HCT116 (cell line): ENCODE measurements at regions not wholly inside any gene's neighbourhood (a gene's known extent, or its start where the extent isn't known, plus 50 kb on each side); places are given as distances from the start of the nearest gene placed in this dataset.

Experiments used
- ATAC-seq: fragments of 200-7000 bp; cut with Tn5 transposase; 2 replicates; pipeline ENCODE4 v1.9.1; 2020; ENCODE audit warnings: mild to moderate bottlenecking, moderate library complexity
- BruUV-seq: library from RNA; stranded (reverse); fragments of 400-500 nt; replicated peaks from 2 replicates; lab custom pipeline; 2021; lab: Mats Ljungman, UMichigan
- CTCF ChIA-PET: fragments of 300-600 bp; sonication (Branson Sonifier 250); formaldehyde crosslinking; loops from one replicate; lab custom pipeline; 2021; ENCODE audit warnings: antibody characterized with exemption; lab: Charles Lee
- POLR2A ChIA-PET: fragments of 300-600, 350-600 bp; sonication (Branson Sonifier 250); formaldehyde crosslinking; loops from one replicate; lab custom pipeline; 2021; ENCODE audit warnings: antibody characterized with exemption; lab: Charles Lee
- RAD21 ChIA-PET, 2 experiments: fragments of 300-600 bp; sonication (Branson Sonifier 250); formaldehyde crosslinking; loops; one replicate each; lab custom pipeline; 2023; ENCODE audit warnings: low total read pairs in 2 of 2; ENCODE audit not compliant: uncharacterized antibody in 2 of 2, unreplicated experiment in 2 of 2, low non-redundant PET in 1 of 2; lab: Charles Lee
- DNase-seq: peaks from one replicate; pipeline ENCODE4 v3.0.0-alpha.2; 2010; ENCODE audit warnings: low read depth, low spot score
- H2AFZ ChIP-seq: fragments of 200-600 bp; shearing (Covaris generic), sonication (generic); 2 replicates; pipeline ENCODE4 v1.6.1; 2017; ENCODE audit warnings: low read depth, mixed run types, mixed read lengths, antibody characterized with exemption, low read length; ENCODE audit not compliant: poor library complexity, severe bottlenecking
- H3K27ac ChIP-seq: 2 replicates; pipeline ENCODE4 v1.5.1; 2012; ENCODE audit warnings: low read depth, low read length
- H3K27me3 ChIP-seq: fragments of 200-600 bp; sonication (generic); 2 replicates; pipeline ENCODE4 v1.6.1; 2016; ENCODE audit warnings: mixed run types, low read length, mixed read lengths; ENCODE audit not compliant: insufficient read depth
- H3K36me3 ChIP-seq, 2 experiments: fragments of 200-500 bp in 1 of 2; fragments of 200-600 bp in 1 of 2; sonication (Bioruptor generic) in 1 of 2; sonication (generic) in 1 of 2; 2 replicates each; pipeline versions ENCODE4 v1.5.1 to v1.6.1; 2014 to 2016; ENCODE audit warnings: low read length in 2 of 2, inconsistent platforms in 1 of 2, mixed read lengths in 1 of 2, mixed run types in 1 of 2; ENCODE audit not compliant: insufficient read depth in 2 of 2, control insufficient read depth in 1 of 2
- H3K4me1 ChIP-seq, 2 experiments: fragments of 200-600 bp in 1 of 2; sonication (generic) in 1 of 2; 2 replicates each; pipeline versions ENCODE4 v1.5.1 to v1.6.1; 2012 to 2017; ENCODE audit warnings: low read length in 2 of 2, inconsistent platforms in 1 of 2, mild to moderate bottlenecking in 1 of 2, mixed read lengths in 1 of 2, mixed run types in 1 of 2, moderate library complexity in 1 of 2; ENCODE audit not compliant: insufficient read depth in 2 of 2, control insufficient read depth in 1 of 2
- H3K4me2 ChIP-seq: fragments of 200-600 bp; sonication (generic); 2 replicates; pipeline ENCODE4 v1.6.1; 2017; ENCODE audit warnings: mixed run types, low read length, mixed read lengths
- H3K4me3 ChIP-seq, 2 experiments: fragments of 200-600 bp in 1 of 2; sonication (generic) in 1 of 2; replicated peaks in 1 of 2; 2 replicates each; pipeline ENCODE4 v1.5.1; 2011 to 2016; ENCODE audit warnings: low read length in 2 of 2, control low read depth in 1 of 2, low read depth in 1 of 2, mild to moderate bottlenecking in 1 of 2, mixed read lengths in 1 of 2, mixed run types in 1 of 2
- H3K79me2 ChIP-seq: fragments of 200-600 bp; sonication (generic); 2 replicates; pipeline ENCODE4 v1.6.1; 2017; ENCODE audit warnings: mild to moderate bottlenecking, mixed run types, low read length, moderate library complexity, mixed read lengths; ENCODE audit not compliant: insufficient read depth
- H3K9ac ChIP-seq: fragments of 200-600 bp; sonication (generic); 2 replicates; pipeline ENCODE4 v1.6.1; 2016; ENCODE audit warnings: low read length, mixed read lengths
- H3K9me2 ChIP-seq: fragments of 200-600 bp; sonication (generic), shearing (Covaris generic); 2 replicates; pipeline ENCODE4 v1.6.1; 2017; ENCODE audit warnings: mixed run types, mild to moderate bottlenecking, moderate library complexity; ENCODE audit not compliant: insufficient read depth
- H3K9me3 ChIP-seq, 2 experiments: fragments of 200-500 bp in 1 of 2; fragments of 200-600 bp in 1 of 2; sonication (Bioruptor generic) in 1 of 2; sonication (generic) in 1 of 2; 2 replicates each; pipeline ENCODE4 v1.6.1; 2014 to 2017; ENCODE audit warnings: low read length in 2 of 2, mixed read lengths in 2 of 2, inconsistent platforms in 1 of 2, low read depth in 1 of 2, mild to moderate bottlenecking in 1 of 2, mixed run types in 1 of 2, moderate library complexity in 1 of 2; ENCODE audit not compliant: control insufficient read depth in 1 of 2, insufficient read depth in 1 of 2
- H4K20me1 ChIP-seq: fragments of 200-600 bp; sonication (generic), shearing (Covaris generic); 2 replicates; pipeline ENCODE4 v1.6.1; 2017; ENCODE audit warnings: mixed run types, mild to moderate bottlenecking, moderate library complexity; ENCODE audit not compliant: insufficient read depth
- CBX3 ChIP-seq: IDR thresholded peaks from 2 replicates; pipeline ENCODE4 v1.6.1; 2012; ENCODE audit warnings: low read depth
- CEBPB ChIP-seq: IDR thresholded peaks from 2 replicates; pipeline ENCODE4 v1.6.1; 2012; ENCODE audit warnings: low read depth
- CTCF ChIP-seq, 3 experiments: fragments of 200-600 bp in 1 of 3; sonication (generic) in 1 of 3; IDR thresholded peaks in 2 of 3; conservative IDR thresholded peaks in 1 of 3; 2 replicates each; pipeline ENCODE4 v1.5.1; 2012 to 2017; ENCODE audit warnings: low read depth in 2 of 3, low read length in 2 of 3, antibody characterized with exemption in 1 of 3, borderline replicate concordance in 1 of 3, control low read depth in 1 of 3, mild to moderate bottlenecking in 1 of 3, mixed read lengths in 1 of 3, mixed run types in 1 of 3, moderate library complexity in 1 of 3; ENCODE audit not compliant: insufficient read depth in 1 of 3
- EGR1 ChIP-seq: IDR thresholded peaks from 2 replicates; pipeline ENCODE4 v1.6.1; 2012; ENCODE audit warnings: low read depth
- ELF1 ChIP-seq: IDR thresholded peaks from 2 replicates; pipeline ENCODE4 v1.6.1; 2012; ENCODE audit warnings: low read depth, borderline replicate concordance
- EZH2 ChIP-seq: fragments of 200-600 bp; sonication (generic); IDR thresholded peaks from 2 replicates; pipeline ENCODE4 v1.6.1; 2017; ENCODE audit warnings: antibody characterized with exemption, mixed run types
- EZH2phosphoT487 ChIP-seq: fragments of 200-600 bp; IDR thresholded peaks from 2 replicates; pipeline ENCODE4 v1.6.1; 2018; ENCODE audit warnings: antibody characterized with exemption, borderline replicate concordance
- JUND ChIP-seq: IDR thresholded peaks from 2 replicates; pipeline ENCODE4 v1.6.1; 2012
- POLR2AphosphoS5 ChIP-seq: IDR thresholded peaks from 2 replicates; pipeline ENCODE4 v1.6.1; 2011; ENCODE audit warnings: mild to moderate bottlenecking, low read depth, low read length, moderate library complexity
- RAD21 ChIP-seq: IDR thresholded peaks from 2 replicates; pipeline ENCODE4 v1.6.1; 2012; ENCODE audit warnings: low read depth, mild to moderate bottlenecking
- REST ChIP-seq: IDR thresholded peaks from 2 replicates; pipeline ENCODE4 v1.6.1; 2012; ENCODE audit warnings: low read depth
- SIN3A ChIP-seq: IDR thresholded peaks from 2 replicates; pipeline ENCODE4 v1.6.1; 2012; ENCODE audit warnings: low read depth
- SRF ChIP-seq: IDR thresholded peaks from 2 replicates; pipeline ENCODE4 v1.6.1; 2012; ENCODE audit warnings: low read depth
- TCF7L2 ChIP-seq: IDR thresholded peaks from 2 replicates; pipeline ENCODE4 v1.7.0; 2011; ENCODE audit warnings: borderline replicate concordance, inconsistent platforms; ENCODE audit not compliant: insufficient read depth, insufficient read length; ENCODE audit errors: extremely low read depth
- ZBTB33 ChIP-seq: IDR thresholded peaks from 2 replicates; pipeline ENCODE4 v1.6.1; 2011; ENCODE audit warnings: mild to moderate bottlenecking, low read length, moderate library complexity; ENCODE audit not compliant: insufficient replicate concordance; ENCODE audit errors: extremely low read depth
- ZNF274 ChIP-seq: fragments of 200-500 bp; sonication (Bioruptor generic); IDR thresholded peaks from 2 replicates; pipeline ENCODE4 v1.6.1; 2014; ENCODE audit warnings: mild to moderate bottlenecking, low read depth, low read length, inconsistent platforms
- intact Hi-C: fragments of 100-400 bp; cut with micrococcal nuclease; formaldehyde crosslinking; loops from 2 replicates; pipeline ENCODE4 v1.10.0; 2022

- TF ChIP-seq EZH2 (no peak), ZBTB33 (no peak), EZH2phosphoT487 (no peak), JUND (no peak), CBX3 (no peak), ELF1 (no peak), SIN3A (no peak), CEBPB (no peak), ZNF274 (no peak), TCF7L2 (no peak), RAD21 (no peak), POLR2AphosphoS5 (no peak), CTCF (IDR thresholded peaks at IDR 0.05 in 2 of 3, conservative IDR thresholded peaks at IDR 0.05 in 1 of 3; ENCODE audit: borderline replicate concordance in 1 of 3, insufficient read depth in 1 of 3, low read depth in 2 of 3, low read length in 2 of 3) (no peak), SRF (no peak), REST (no peak), EGR1 (no peak)
- TF ChIP-seq, all 23 proteins: peak for 0
- H3K27ac ChIP-seq = no peak overlapping the region
- no peak for ATAC-seq
- H4K20me1 ChIP-seq = no peaks in the 10 kb centered on the region; the same call in 1 of the 2 replicates
- H3K36me3 ChIP-seq = no peaks in the 10 kb centered on the region
- ChIA-PET CTCF (no interaction called here), RAD21 (no interaction called here), POLR2A (no interaction called here)
- H3K9me2 ChIP-seq = no peaks in the 10 kb centered on the region
- intact Hi-C loops = no loop called here
- peaks cover 0 to 16% of the 10 kb centered on the region in 2 experiments; a peak in 2 of 4 replicates for H3K9me3 ChIP-seq
- H3K79me2 ChIP-seq = no peaks in the 10 kb centered on the region
- no TSS peak for BruUV-seq
- no peaks in the 10 kb centered on the region for H3K27me3 ChIP-seq
- DNase-seq = no peak
- no peak overlapping the region for H3K9ac ChIP-seq
- no peak overlapping the region for H3K4me3 ChIP-seq
- H2AFZ ChIP-seq = no peak overlapping the region
- H3K4me1 ChIP-seq = no peaks in the 10 kb centered on the region
- H3K4me2 ChIP-seq = no peak overlapping the region
Observed at GRCh38 chr4:59102311-59102710, 1992.1 kb upstream of the IGFBP7 start.
